ENCODE measurements at regions not wholly inside any gene's neighbourhood (a gene's known extent, or its start where the extent isn't known, plus 50 kb on each side); places are given as distances from the start of the nearest gene placed in this dataset.

- TF ChIP-seq CTCF (conservative IDR thresholded peaks at IDR 0.05 in 1 of 2, IDR thresholded peaks at IDR 0.05 in 1 of 2; ENCODE audit: low read depth in 1 of 2, low read length in 2 of 2): no peak
- no peak for TF ChIP-seq EZH2 (IDR thresholded peaks at IDR 0.05; ENCODE audit: low read length, missing control alignments)
Observed at GRCh38 chr4:124333466-124333865, 379.1 kb downstream of the ANKRD50 start.

All from fibroblast of lung (primary cell).